Loucy (cell line): ENCODE measurements at regions not wholly inside any gene's neighbourhood (a gene's known extent, or its start where the extent isn't known, plus 50 kb on each side); places are given as distances from the start of the nearest gene placed in this dataset.

Experiments used
- CTCF ChIP-seq: fragments of 200-600 bp; sonication (generic); conservative IDR thresholded peaks from 2 replicates; pipeline ENCODE4 v1.5.1; 2014; ENCODE audit warnings: mild to moderate bottlenecking, antibody characterized with exemption, low read length
- EZH2phosphoT487 ChIP-seq: fragments of 200-600 bp; IDR thresholded peaks from 2 replicates; pipeline ENCODE4 v1.6.1; 2018; ENCODE audit warnings: antibody characterized with exemption, mild to moderate bottlenecking, moderate library complexity, borderline replicate concordance

GRCh38 chr11:130655300-130655699, 206.9 kb downstream of the ADAMTS15 start:
- TF ChIP-seq CTCF (no peak), EZH2phosphoT487 (no peak)
